ENCODE measurements at regions not wholly inside any gene's neighbourhood (a gene's known extent, or its start where the extent isn't known, plus 50 kb on each side); places are given as distances from the start of the nearest gene placed in this dataset.

- H3K36me3 Mint-ChIP-seq (ENCODE audit: insufficient read depth in 1 of 3, low read depth in 3 of 3): no peaks in the 10 kb centered on the region
- Histone ChIP-seq H2BK120ac (ENCODE audit: low read depth, low read length, poor library complexity, severe bottlenecking) (no peak overlapping the region), H3K9ac (ENCODE audit: extremely low read depth, insufficient read length, low read length) (no peak overlapping the region), H4K5ac (ENCODE audit: insufficient read length, low read depth, low read length) (no peak overlapping the region), H4K8ac (replicated peaks; ENCODE audit: insufficient read length, low read depth, low read length) (no peak overlapping the region), H3K9me3 (ENCODE audit: control insufficient read depth, low read depth, low read length) (no peaks in the 10 kb centered on the region), H2BK15ac (ENCODE audit: low read depth, low read length) (no peak overlapping the region), H3K4ac (ENCODE audit: low read depth, low read length) (no peak overlapping the region), H2BK20ac (ENCODE audit: low read depth, low read length, poor library complexity, severe bottlenecking) (no peak overlapping the region), H3T11ph (ENCODE audit: low read length) (no peak overlapping the region), H3K27me3 (ENCODE audit: insufficient read depth, low read length) (no peaks in the 10 kb centered on the region), H3K27ac (ENCODE audit: insufficient read length, low read depth, low read length) (no peak overlapping the region), H3K23ac (ENCODE audit: insufficient read length, low read depth, low read length) (no peak overlapping the region), H3K18ac (ENCODE audit: insufficient read length, low read depth, low read length) (no peak overlapping the region), H3K56ac (ENCODE audit: insufficient read length, low read depth, low read length) (no peak overlapping the region), H3K23me2 (ENCODE audit: insufficient read length, low read depth, low read length, poor library complexity, severe bottlenecking) (no peaks in the 10 kb centered on the region), H4K20me1 (ENCODE audit: control insufficient read depth, insufficient read depth, insufficient read length) (no peaks in the 10 kb centered on the region), H3K79me2 (ENCODE audit: insufficient read depth, low read length) (no peaks in the 10 kb centered on the region), H4K91ac (ENCODE audit: insufficient read length, low read depth, low read length) (no peak overlapping the region), H3K4me2 (ENCODE audit: insufficient read depth, insufficient read length, low read length) (no peak overlapping the region), H2AK5ac (ENCODE audit: insufficient read length, low read length) (no peak overlapping the region), H3K14ac (ENCODE audit: insufficient read depth, low read length) (no peak overlapping the region), H2BK12ac (ENCODE audit: insufficient read length, low read depth, low read length) (no peak overlapping the region), H2AFZ (ENCODE audit: low read length) (no peak overlapping the region), H3K79me1 (ENCODE audit: insufficient read depth, low read depth, low read length, poor library complexity, severe bottlenecking) (no peaks in the 10 kb centered on the region), H2BK5ac (ENCODE audit: insufficient read length, low read length) (no peak overlapping the region), H3K4me1 (ENCODE audit: insufficient read depth, low read length) (no peaks in the 10 kb centered on the region)
- no peak overlapping the region for H3K4me3 Mint-ChIP-seq
- no peaks in the 10 kb centered on the region for H3K9me3 Mint-ChIP-seq
- no peaks in the 10 kb centered on the region for H3K27me3 Mint-ChIP-seq (ENCODE audit: low read depth)
- WGBS (ENCODE audit: extremely low coverage, insufficient read length, low lambda C conversion rate): no CpG with 5 or more reads among the region's 3 CpGs
- no peak overlapping the region for H3K27ac Mint-ChIP-seq
- no peak for DNase-seq
- peaks cover 0 to 2% of the 10 kb centered on the region in 2 experiments; a peak in 1 of 4 replicates for H3K4me1 Mint-ChIP-seq
- no peak for TF ChIP-seq CTCF (conservative IDR thresholded peaks at IDR 0.05)
Observed at GRCh38 chr13:50646070-50646469, 197.4 kb downstream of the DLEU7 start.

Measured in H9 (cell line).